Fibroblast of lung (primary cell): ENCODE measurements at regions not wholly inside any gene's neighbourhood (a gene's known extent, or its start where the extent isn't known, plus 50 kb on each side); places are given as distances from the start of the nearest gene placed in this dataset.
A peak's percentile ranks its signal among the peaks of the same experiment; 100 is the strongest.

Source experiments
- DNase-seq, 2 donors: peaks; one replicate each; pipeline versions ENCODE4 v3.0.0 to v3.0.0-alpha.2; 2010; ENCODE audit warnings: low read depth in 2 of 2
- H2AFZ ChIP-seq: 2 replicates; pipeline ENCODE4 v1.5.1; 2012; ENCODE audit warnings: low read length, control low read depth, inconsistent platforms
- H3K27ac ChIP-seq: 2 replicates; pipeline ENCODE4 v1.5.1; 2011; ENCODE audit warnings: low read length, control low read depth; ENCODE audit not compliant: insufficient read depth
- H3K27me3 ChIP-seq: 2 replicates; pipeline ENCODE4 v1.5.1; 2011; ENCODE audit warnings: mild to moderate bottlenecking, low read length; ENCODE audit not compliant: control insufficient read depth, insufficient read depth
- H3K36me3 ChIP-seq: 2 replicates; pipeline ENCODE4 v1.5.1; 2011; ENCODE audit warnings: low read length; ENCODE audit not compliant: control insufficient read depth, insufficient read depth
- H3K4me1 ChIP-seq: 2 replicates; pipeline ENCODE4 v1.5.1; 2011; ENCODE audit warnings: low read length; ENCODE audit not compliant: control insufficient read depth, insufficient read depth; ENCODE audit errors: extremely low read depth
- H3K4me2 ChIP-seq: 2 replicates; pipeline ENCODE4 v1.5.1; 2011; ENCODE audit warnings: low read length, control low read depth; ENCODE audit not compliant: insufficient read depth; ENCODE audit errors: extremely low read depth
- H3K4me3 ChIP-seq, 4 experiments: fragments of 200-600 bp in 1 of 4; sonication (generic) in 1 of 4; replicated peaks in 1 of 4; 2 replicates each; pipeline ENCODE4 v1.5.1; 2011 to 2016; ENCODE audit warnings: low read length in 4 of 4, low read depth in 3 of 4, mild to moderate bottlenecking in 3 of 4, control low read depth in 2 of 4, inconsistent platforms in 1 of 4, mixed read lengths in 1 of 4; ENCODE audit not compliant: insufficient read depth in 1 of 4; ENCODE audit errors: control extremely low read depth in 1 of 4
- H3K79me2 ChIP-seq: 2 replicates; pipeline ENCODE4 v1.5.1; 2012; ENCODE audit warnings: mild to moderate bottlenecking, low read length, inconsistent platforms; ENCODE audit not compliant: control insufficient read depth, insufficient read depth
- H3K9ac ChIP-seq: 2 replicates; pipeline ENCODE4 v1.5.1; 2011; ENCODE audit warnings: mild to moderate bottlenecking, low read length, control low read depth; ENCODE audit not compliant: insufficient read depth
- H3K9me3 ChIP-seq: 2 replicates; pipeline ENCODE4 v1.5.1; 2012; ENCODE audit warnings: low read depth, low read length; ENCODE audit not compliant: control insufficient read depth, insufficient read depth
- H4K20me1 ChIP-seq: 2 replicates; pipeline ENCODE4 v1.5.1; 2011; ENCODE audit warnings: low read length; ENCODE audit not compliant: control insufficient read depth, insufficient read depth; ENCODE audit errors: extremely low read depth
- EZH2 ChIP-seq: IDR thresholded peaks from 2 replicates; pipeline ENCODE4 v1.5.1; 2012; ENCODE audit warnings: low read length, control low read depth, mild to moderate bottlenecking; ENCODE audit errors: missing control alignments
- TF ChIP-seq, protein P1 (sequence below), 2 donors: IDR thresholded peaks in 1 of 2; conservative IDR thresholded peaks in 1 of 2; 1 replicate in 1 of 2; 2 replicates in 1 of 2; pipeline ENCODE4 v1.5.1; 2011 to 2012; ENCODE audit warnings: low read length in 2 of 2, control low read depth in 1 of 2, inconsistent platforms in 1 of 2, low read depth in 1 of 2, mild to moderate bottlenecking in 1 of 2

DNA sequence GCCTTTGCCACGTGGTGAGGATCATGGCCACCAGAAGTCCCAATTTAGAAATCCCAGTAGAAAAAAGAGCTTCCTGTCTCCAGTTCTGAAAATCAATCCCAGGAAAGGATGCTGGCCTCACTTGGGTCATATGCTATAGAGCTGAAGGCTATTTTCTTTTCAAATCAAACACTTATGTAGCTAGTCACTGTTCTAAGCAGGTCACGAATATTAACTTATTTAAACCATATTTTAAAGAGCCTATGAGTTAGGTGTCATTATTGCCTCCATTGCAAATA lies 97.5 kb downstream of the VCPKMT start:
- Histone ChIP-seq H3K4me1 (peaks cover under 1% of the 10 kb centered on the region), H3K79me2 (no peaks in the 10 kb centered on the region), H3K4me3 (no peak overlapping the region), H3K27me3 (no peaks in the 10 kb centered on the region), H3K36me3 (no peaks in the 10 kb centered on the region), H4K20me1 (no peaks in the 10 kb centered on the region), H3K9me3 (no peaks in the 10 kb centered on the region), H3K9ac (no peak overlapping the region), H3K27ac (peak overlapping the region; percentile 29), H2AFZ (peak overlapping the region; percentile 41), H3K4me2 (no peak overlapping the region)
- TF ChIP-seq EZH2, result no peak
- TF ChIP-seq, protein P1, sequence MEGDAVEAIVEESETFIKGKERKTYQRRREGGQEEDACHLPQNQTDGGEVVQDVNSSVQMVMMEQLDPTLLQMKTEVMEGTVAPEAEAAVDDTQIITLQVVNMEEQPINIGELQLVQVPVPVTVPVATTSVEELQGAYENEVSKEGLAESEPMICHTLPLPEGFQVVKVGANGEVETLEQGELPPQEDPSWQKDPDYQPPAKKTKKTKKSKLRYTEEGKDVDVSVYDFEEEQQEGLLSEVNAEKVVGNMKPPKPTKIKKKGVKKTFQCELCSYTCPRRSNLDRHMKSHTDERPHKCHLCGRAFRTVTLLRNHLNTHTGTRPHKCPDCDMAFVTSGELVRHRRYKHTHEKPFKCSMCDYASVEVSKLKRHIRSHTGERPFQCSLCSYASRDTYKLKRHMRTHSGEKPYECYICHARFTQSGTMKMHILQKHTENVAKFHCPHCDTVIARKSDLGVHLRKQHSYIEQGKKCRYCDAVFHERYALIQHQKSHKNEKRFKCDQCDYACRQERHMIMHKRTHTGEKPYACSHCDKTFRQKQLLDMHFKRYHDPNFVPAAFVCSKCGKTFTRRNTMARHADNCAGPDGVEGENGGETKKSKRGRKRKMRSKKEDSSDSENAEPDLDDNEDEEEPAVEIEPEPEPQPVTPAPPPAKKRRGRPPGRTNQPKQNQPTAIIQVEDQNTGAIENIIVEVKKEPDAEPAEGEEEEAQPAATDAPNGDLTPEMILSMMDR (conservative IDR thresholded peaks at IDR 0.05 in 1 of 2, IDR thresholded peaks at IDR 0.05 in 1 of 2; ENCODE audit: low read depth in 1 of 2, low read length in 2 of 2), result no peak
- DNase-seq, result no peak

DNA sequence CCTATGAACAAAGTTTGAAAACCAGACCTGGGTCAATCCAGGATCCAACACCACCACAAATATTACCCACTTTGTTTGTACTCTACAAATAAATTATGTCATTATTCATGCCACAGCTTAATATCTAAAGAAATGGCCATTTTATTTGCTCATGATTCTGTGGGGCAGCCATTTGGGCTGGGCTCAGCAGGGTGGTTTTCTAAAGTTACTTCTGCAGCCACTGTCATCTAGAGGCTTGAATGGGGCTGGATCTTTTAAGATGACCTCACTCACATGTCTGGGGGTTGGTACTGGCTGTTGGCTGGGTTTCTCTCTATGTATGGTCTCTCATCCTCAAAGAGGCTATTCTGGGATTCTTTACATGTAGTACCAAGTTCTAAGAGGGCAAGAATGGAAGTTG lies 96.2 kb downstream of the VCPKMT start:
- Histone ChIP-seq H3K36me3 (no peaks in the 10 kb centered on the region), H2AFZ (no peak overlapping the region), H3K4me3 (no peak overlapping the region), H3K9ac (no peak overlapping the region), H3K27ac (no peak overlapping the region), H3K9me3 (no peaks in the 10 kb centered on the region), H4K20me1 (no peaks in the 10 kb centered on the region), H3K79me2 (no peaks in the 10 kb centered on the region), H3K27me3 (no peaks in the 10 kb centered on the region), H3K4me1 (peaks cover 4% of the 10 kb centered on the region), H3K4me2 (no peak overlapping the region)
- TF ChIP-seq EZH2, result no peak
- TF ChIP-seq, protein P1 (conservative IDR thresholded peaks at IDR 0.05 in 1 of 2, IDR thresholded peaks at IDR 0.05 in 1 of 2; ENCODE audit: low read depth in 1 of 2, low read length in 2 of 2), result no peak
- DNase-seq, result no peak

DNA sequence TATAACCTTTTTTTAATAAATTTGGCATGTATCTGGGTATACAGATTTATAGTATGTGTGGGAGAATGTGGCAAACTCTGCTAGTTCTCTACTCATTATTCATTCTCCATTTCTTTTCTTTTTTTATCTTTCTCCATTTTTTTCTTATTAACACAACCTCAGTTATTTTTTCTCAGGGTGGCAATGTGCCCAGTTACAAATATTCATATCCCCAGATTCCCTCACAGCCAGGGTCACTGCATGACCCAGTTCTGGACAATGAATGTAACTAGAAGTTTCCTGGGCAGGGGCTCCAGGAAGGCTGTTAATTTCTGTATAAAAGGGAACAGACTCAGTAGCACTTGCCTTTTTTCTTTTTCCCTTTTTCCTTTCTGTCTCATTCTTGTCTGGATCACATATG lies 95.6 kb downstream of the VCPKMT start:
- Histone ChIP-seq H3K4me3 (no peak overlapping the region), H3K36me3 (no peaks in the 10 kb centered on the region), H2AFZ (no peak overlapping the region), H3K4me2 (no peak overlapping the region), H3K27ac (no peak overlapping the region), H4K20me1 (no peaks in the 10 kb centered on the region), H3K9ac (no peak overlapping the region), H3K9me3 (peaks cover 2% of the 10 kb centered on the region), H3K79me2 (no peaks in the 10 kb centered on the region), H3K27me3 (no peaks in the 10 kb centered on the region), H3K4me1 (peaks cover 4% of the 10 kb centered on the region)
- DNase-seq, result peak in 1 of 2 donors; percentile 27
- TF ChIP-seq, protein P1 (conservative IDR thresholded peaks at IDR 0.05 in 1 of 2, IDR thresholded peaks at IDR 0.05 in 1 of 2; ENCODE audit: low read depth in 1 of 2, low read length in 2 of 2), result no peak
- TF ChIP-seq EZH2, result no peak
